ENCODE measurements at regions not wholly inside any gene's neighbourhood (a gene's known extent, or its start where the extent isn't known, plus 50 kb on each side); places are given as distances from the start of the nearest gene placed in this dataset.
"Not testable (repeated sequence)": the region's sequence is repeated elsewhere in the genome, so short reads cannot be mapped to it uniquely, and the experiment has no call there.

- DNase-seq (ENCODE audit: low read depth in 1 of 2, low spot score in 1 of 2) = no peak
- H3K4me3 ChIP-seq (replicated peaks; ENCODE audit: insufficient read depth, low read length) = no peak overlapping the region
- H3K27ac ChIP-seq (replicated peaks) = no peak overlapping the region
- TF ChIP-seq SPI1 (IDR thresholded peaks at IDR 0.05; ENCODE audit: borderline replicate concordance, low read depth) (no peak), POLR2AphosphoS5 (IDR thresholded peaks at IDR 0.05; ENCODE audit: low read depth) (no peak), GABPA (IDR thresholded peaks at IDR 0.05; ENCODE audit: low read depth) (no peak), CTCF (IDR thresholded peaks at IDR 0.05; ENCODE audit: insufficient read depth, low read length) (no peak), REST (IDR thresholded peaks at IDR 0.05; ENCODE audit: insufficient replicate concordance, low read depth) (no peak)
- no peaks in the 10 kb centered on the region for H3K27me3 ChIP-seq (ENCODE audit: insufficient read depth, poor library complexity, severe bottlenecking)
Measured at GRCh38 chr22:48415520-48415919, 1412.2 kb downstream of the BRD1 start.

GRCh38 chr22:48414651-48415050 lies 1413.0 kb downstream of the BRD1 start:
- Histone ChIP-seq H3K27ac (replicated peaks) (no peak overlapping the region), H3K27me3 (ENCODE audit: insufficient read depth, poor library complexity, severe bottlenecking) (no peaks in the 10 kb centered on the region), H3K4me3 (replicated peaks; ENCODE audit: insufficient read depth, low read length) (no peak overlapping the region)
- DNase-seq (ENCODE audit: low read depth in 1 of 2, low spot score in 1 of 2) = no peak
- TF ChIP-seq POLR2AphosphoS5 (IDR thresholded peaks at IDR 0.05; ENCODE audit: low read depth) (no peak), CTCF (IDR thresholded peaks at IDR 0.05; ENCODE audit: insufficient read depth, low read length) (no peak), REST (IDR thresholded peaks at IDR 0.05; ENCODE audit: insufficient replicate concordance, low read depth) (no peak), GABPA (IDR thresholded peaks at IDR 0.05; ENCODE audit: low read depth) (no peak), SPI1 (IDR thresholded peaks at IDR 0.05; ENCODE audit: borderline replicate concordance, low read depth) (no peak)

GRCh38 chr22:48412931-48413330 lies 1414.7 kb downstream of the BRD1 start:
- H3K4me3 ChIP-seq (replicated peaks; ENCODE audit: insufficient read depth, low read length); DNase-seq (ENCODE audit: low read depth in 1 of 2, low spot score in 1 of 2); H3K27me3 ChIP-seq (ENCODE audit: insufficient read depth, poor library complexity, severe bottlenecking); H3K27ac ChIP-seq (replicated peaks): not testable (repeated sequence)

GRCh38 chr22:48410536-48410935 lies 1417.1 kb downstream of the BRD1 start:
- no peaks in the 10 kb centered on the region for H3K27me3 ChIP-seq (ENCODE audit: insufficient read depth, poor library complexity, severe bottlenecking)
- no peak for DNase-seq (ENCODE audit: low read depth in 1 of 2, low spot score in 1 of 2)

More at GRCh38 chr22:48410536-48410935, 1417.1 kb downstream of the BRD1 start:
- H3K27ac ChIP-seq (replicated peaks) = no peak overlapping the region
- TF ChIP-seq REST (IDR thresholded peaks at IDR 0.05; ENCODE audit: insufficient replicate concordance, low read depth) (no peak), CTCF (IDR thresholded peaks at IDR 0.05; ENCODE audit: insufficient read depth, low read length) (no peak), SPI1 (IDR thresholded peaks at IDR 0.05; ENCODE audit: borderline replicate concordance, low read depth) (no peak), POLR2AphosphoS5 (IDR thresholded peaks at IDR 0.05; ENCODE audit: low read depth) (no peak), GABPA (IDR thresholded peaks at IDR 0.05; ENCODE audit: low read depth) (no peak)
- no peak overlapping the region for H3K4me3 ChIP-seq (replicated peaks; ENCODE audit: insufficient read depth, low read length)

Data from HL-60 (cell line).